ENCODE measurements at regions not wholly inside any gene's neighbourhood (a gene's known extent, or its start where the extent isn't known, plus 50 kb on each side); places are given as distances from the start of the nearest gene placed in this dataset.

DNA sequence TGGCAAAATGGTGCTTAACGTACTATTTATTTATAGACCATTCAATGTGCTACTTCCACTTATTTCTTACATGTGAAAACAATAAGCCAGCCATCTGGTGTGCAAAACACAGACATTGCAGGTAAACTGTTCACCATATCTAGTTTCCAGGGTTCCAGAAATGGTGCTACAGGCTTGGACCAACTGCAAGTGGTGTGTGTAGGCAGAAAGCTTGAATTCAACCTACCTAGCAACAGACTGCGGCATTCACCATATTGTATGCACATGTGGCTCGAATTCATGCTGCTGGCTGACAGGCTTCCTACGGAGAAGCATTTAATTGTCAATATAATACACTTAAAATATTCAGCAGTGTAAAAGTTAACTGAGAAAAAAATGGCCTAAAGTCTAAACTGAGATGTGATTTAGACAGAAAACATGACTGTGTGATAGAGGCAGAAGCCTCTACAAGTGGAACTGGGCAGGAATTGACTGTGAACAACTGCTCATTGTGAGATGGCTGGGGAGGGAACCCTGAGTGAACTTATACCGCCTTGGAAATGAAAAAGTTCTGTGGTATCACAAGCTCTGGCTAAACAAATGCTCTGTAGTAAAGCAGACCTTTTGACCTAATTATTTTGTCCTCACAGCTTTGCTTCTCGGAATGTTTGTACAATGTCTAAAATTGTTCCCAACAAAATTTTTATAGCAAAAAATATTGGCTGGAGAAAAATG lies 434.7 kb downstream of the GRIA2 start:
- DNase-seq = no peak

- no peak for DNase-seq
Observed at GRCh38 chr4:157643257-157643656, 422.7 kb downstream of the GRIA2 start.

DNA sequence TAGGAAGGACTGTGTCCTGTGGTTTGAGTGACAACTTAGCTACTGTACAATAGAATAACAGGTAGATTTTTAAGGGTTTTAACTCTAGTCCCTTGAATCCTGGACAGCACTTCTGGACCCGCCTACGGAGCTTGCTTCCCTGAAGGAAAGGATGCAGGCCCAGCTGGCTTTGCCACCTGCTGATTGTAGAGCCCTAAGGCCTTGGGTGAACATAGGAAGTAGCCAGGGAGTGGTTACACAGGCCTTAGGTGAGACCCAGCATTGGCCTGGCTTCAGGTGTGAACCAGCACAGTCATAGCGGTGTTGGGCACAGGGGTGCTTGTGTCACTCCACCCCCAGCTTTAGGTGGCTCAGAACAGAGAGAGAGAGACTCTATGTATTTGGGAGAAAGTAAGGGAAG lies 413.5 kb downstream of the GRIA2 start:
- no peak for DNase-seq

GRCh38 chr4:157616741-157617472 lies 396.4 kb downstream of the GRIA2 start:
- DNase-seq = no peak

GRCh38 chr4:157607996-157608395 lies 387.5 kb downstream of the GRIA2 start:
- DNase-seq = no peak

- no peak for DNase-seq
Observed at GRCh38 chr4:157600583-157600982, 380.1 kb downstream of the GRIA2 start.

- DNase-seq = no peak
Observed at GRCh38 chr4:157591245-157591644, 370.7 kb downstream of the GRIA2 start.

- no peak for DNase-seq
Observed at GRCh38 chr4:157590679-157591078, 370.2 kb downstream of the GRIA2 start.

GRCh38 chr4:157587681-157588423 lies 367.3 kb downstream of the GRIA2 start:
- DNase-seq = no peak

DNA sequence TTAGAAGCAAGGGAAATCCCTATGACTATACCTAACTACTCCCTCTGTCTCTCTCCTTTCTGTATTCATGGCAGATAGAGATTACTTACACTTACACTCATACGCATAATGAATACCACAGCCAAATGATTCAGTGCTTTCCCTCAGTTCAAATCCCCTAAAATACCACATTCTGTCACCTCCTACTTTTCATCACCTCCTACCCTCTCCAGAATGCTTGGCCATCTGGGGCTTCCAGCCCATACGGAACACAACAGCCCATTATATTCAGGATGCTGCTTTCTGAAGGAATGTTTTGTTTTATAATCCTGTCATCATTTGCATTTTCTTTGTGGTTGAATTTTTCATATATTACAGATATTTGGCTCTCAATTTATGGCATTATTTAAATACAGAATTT lies 361.6 kb downstream of the GRIA2 start:
- DNase-seq = no peak

GRCh38 chr4:157576671-157577217 lies 356.2 kb downstream of the GRIA2 start:
- DNase-seq = no peak

DNA sequence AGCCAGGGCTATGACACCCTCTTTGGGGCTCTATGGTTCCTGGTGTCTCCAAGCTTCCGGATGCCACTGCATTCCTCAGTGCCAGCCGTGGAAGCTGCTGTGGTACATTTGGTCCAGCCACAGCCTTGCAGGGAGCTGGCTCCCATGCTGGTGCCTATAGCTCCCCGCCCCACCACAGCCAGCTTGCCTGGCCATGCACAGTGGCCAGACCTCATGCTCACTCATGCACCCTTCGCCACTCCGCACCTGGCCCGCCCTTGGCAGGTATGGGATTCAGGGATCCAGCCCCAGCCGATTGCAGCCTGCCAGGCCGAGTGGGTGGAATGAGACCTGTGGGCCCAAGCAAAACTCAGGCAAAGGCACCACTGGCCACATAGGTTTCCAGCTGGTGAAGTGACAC lies 354.8 kb downstream of the GRIA2 start:
- no peak for DNase-seq

- DNase-seq = no peak
Observed at GRCh38 chr4:157574606-157575005, 354.1 kb downstream of the GRIA2 start.

- no peak for DNase-seq
Observed at GRCh38 chr4:157572951-157573350, 352.4 kb downstream of the GRIA2 start.

DNA sequence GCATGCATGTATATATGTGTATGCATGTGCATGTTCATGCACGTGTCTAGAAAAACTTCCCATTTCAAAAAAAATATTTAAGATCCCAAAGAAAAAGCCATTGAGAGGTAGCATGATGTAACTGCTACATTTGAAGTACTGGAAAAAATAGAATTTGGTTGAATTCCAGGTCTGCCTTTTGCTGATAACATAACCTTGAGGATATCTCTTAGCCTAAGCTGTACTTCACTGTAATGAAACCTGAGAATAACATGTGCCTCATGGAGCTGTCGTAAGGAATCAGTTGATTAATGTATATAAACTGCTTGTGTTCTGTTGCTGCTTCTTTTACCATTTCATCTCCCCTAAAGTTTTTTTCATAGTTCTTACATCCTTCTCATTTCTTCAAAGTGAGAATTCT lies 351.8 kb downstream of the GRIA2 start:
- no peak for DNase-seq

- DNase-seq = no peak
Observed at GRCh38 chr4:157564771-157565170, 344.2 kb downstream of the GRIA2 start.

- DNase-seq = no peak
Observed at GRCh38 chr4:157564218-157564617, 343.7 kb downstream of the GRIA2 start.

DNA sequence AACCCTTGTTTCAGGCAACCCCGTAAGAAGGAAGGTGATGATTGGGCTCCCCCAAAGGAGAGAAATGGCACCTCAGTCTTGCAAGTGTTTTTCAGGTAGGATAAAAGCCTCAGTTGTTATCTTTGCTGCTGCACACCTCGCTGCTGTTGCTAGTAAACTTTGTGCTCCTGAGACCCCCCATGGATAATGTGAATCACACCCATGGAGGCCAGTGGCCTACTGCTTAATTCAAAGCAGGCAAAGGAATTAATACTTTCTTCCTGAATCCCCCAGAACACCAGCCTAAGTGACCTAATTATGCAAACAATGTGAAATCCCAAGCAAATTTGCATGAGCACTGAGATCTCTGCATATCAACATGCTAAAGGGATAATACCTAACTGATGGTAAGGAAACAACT lies 337.5 kb downstream of the GRIA2 start:
- DNase-seq = no peak

- DNase-seq = no peak
Observed at GRCh38 chr4:157550028-157550427, 329.5 kb downstream of the GRIA2 start.

GRCh38 chr4:157527954-157528353 lies 307.4 kb downstream of the GRIA2 start:
- no peak for DNase-seq

DNA sequence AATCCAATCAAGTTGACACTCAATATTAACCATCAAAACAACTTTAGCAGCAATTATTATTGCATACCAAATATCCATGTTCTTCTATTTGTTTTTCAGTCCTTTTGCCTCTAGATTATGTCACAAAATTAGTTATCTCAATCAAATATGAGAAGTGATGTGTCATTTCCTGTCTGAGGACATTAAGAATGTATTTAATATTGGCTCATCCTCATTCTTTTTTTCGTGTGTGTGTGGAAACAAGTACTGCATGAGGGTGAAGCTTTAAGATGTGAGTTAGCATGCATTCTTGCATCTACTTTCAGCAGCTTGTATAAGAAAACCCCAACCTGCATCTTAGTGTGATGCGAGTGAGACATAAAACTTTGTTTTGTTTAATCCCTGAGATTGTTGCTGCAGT lies 301.4 kb downstream of the GRIA2 start:
- DNase-seq = no peak

DNA sequence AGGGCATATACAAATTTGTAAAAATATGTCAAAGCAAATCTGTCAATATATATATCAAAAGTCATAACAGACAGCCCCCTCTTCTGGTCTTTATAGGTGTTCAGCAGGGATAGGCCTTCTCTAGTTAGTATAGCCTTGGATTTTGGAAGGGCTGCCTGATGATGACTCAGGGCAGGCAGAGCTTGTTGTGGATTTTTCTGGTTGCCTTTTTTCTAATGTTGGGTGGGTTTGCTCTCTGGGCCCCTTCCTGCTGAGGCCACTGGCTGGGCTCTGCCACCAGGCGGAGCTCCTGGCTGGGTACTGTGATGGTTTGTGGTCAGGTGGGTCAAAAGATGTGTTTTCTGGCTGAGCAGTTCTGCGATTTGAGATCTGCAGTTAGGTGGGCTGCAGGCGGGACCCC lies 294.2 kb downstream of the GRIA2 start:
- DNase-seq = no peak

- no peak for DNase-seq
Observed at GRCh38 chr4:157509341-157509740, 288.8 kb downstream of the GRIA2 start.

- no peak for DNase-seq
Observed at GRCh38 chr4:157502656-157503055, 282.1 kb downstream of the GRIA2 start.
